UCSD-AML1 (cell line): ENCODE measurements at regions not wholly inside any gene's neighbourhood (a gene's known extent, or its start where the extent isn't known, plus 50 kb on each side); places are given as distances from the start of the nearest gene placed in this dataset.

ENCODE experiments used
- DNase-seq: peaks from one replicate; lab custom pipeline; 2025; ENCODE audit not compliant: unreplicated experiment; lab: John Stamatoyannopoulos, UW

GRCh38 chr12:59007620-59008019 lies 87.3 kb upstream of the LRIG3 start:
- no peak for DNase-seq

GRCh38 chr12:59005193-59005955 lies 85.1 kb upstream of the LRIG3 start:
- DNase-seq = no peak

- no peak for DNase-seq
Observed at GRCh38 chr12:59004456-59004855, 84.2 kb upstream of the LRIG3 start.

- DNase-seq = no peak
Observed at GRCh38 chr12:58995666-58996363, 75.5 kb upstream of the LRIG3 start.

- DNase-seq = no peak
Observed at GRCh38 chr12:58988643-58989344, 68.5 kb upstream of the LRIG3 start.

GRCh38 chr12:58981961-58982360 lies 61.7 kb upstream of the LRIG3 start:
- DNase-seq = no peak

- DNase-seq = no peak
Observed at GRCh38 chr12:58980768-58981167, 60.5 kb upstream of the LRIG3 start.

- no peak for DNase-seq
Observed at GRCh38 chr12:58978717-58979116, 58.4 kb upstream of the LRIG3 start.

GRCh38 chr12:58977476-58977875 lies 57.2 kb upstream of the LRIG3 start:
- DNase-seq = no peak

- DNase-seq = no peak
Observed at GRCh38 chr12:58976146-58976545, 55.8 kb upstream of the LRIG3 start.
